PFSK-1 (cell line): ENCODE measurements at regions not wholly inside any gene's neighbourhood (a gene's known extent, or its start where the extent isn't known, plus 50 kb on each side); places are given as distances from the start of the nearest gene placed in this dataset.

Experiments used
- FOXP2 ChIP-seq: optimal IDR thresholded peaks from 2 replicates; pipeline ENCODE3; 2011; ENCODE audit warnings: borderline replicate concordance, control low read depth, inconsistent platforms; ENCODE audit not compliant: insufficient read depth; ENCODE audit errors: extremely low read length, extremely low read depth
- POLR2AphosphoS5 ChIP-seq: IDR thresholded peaks from 2 replicates; pipeline ENCODE4 v1.6.1; 2012; ENCODE audit warnings: low read depth, mild to moderate bottlenecking, control low read depth, low read length, moderate library complexity
- SIN3A ChIP-seq: IDR thresholded peaks from 2 replicates; pipeline ENCODE4 v1.6.1; 2012; ENCODE audit warnings: mild to moderate bottlenecking, low read length, moderate library complexity, borderline replicate concordance; ENCODE audit not compliant: insufficient read depth
- TAF1 ChIP-seq: IDR thresholded peaks from 2 replicates; pipeline ENCODE4 v1.6.1; 2012; ENCODE audit warnings: low read length, control low read depth, borderline replicate concordance; ENCODE audit not compliant: insufficient read depth
- TF ChIP-seq, protein P1 (sequence below), 2 experiments: IDR thresholded peaks; 2 replicates each; pipeline versions ENCODE4 v1.6.1 to v1.8.0; 2011 to 2012; ENCODE audit warnings: low read depth in 2 of 2, low read length in 2 of 2, control low read depth in 1 of 2, inconsistent platforms in 1 of 2, mild to moderate bottlenecking in 1 of 2, moderate library complexity in 1 of 2; ENCODE audit not compliant: insufficient read depth in 1 of 2

DNA sequence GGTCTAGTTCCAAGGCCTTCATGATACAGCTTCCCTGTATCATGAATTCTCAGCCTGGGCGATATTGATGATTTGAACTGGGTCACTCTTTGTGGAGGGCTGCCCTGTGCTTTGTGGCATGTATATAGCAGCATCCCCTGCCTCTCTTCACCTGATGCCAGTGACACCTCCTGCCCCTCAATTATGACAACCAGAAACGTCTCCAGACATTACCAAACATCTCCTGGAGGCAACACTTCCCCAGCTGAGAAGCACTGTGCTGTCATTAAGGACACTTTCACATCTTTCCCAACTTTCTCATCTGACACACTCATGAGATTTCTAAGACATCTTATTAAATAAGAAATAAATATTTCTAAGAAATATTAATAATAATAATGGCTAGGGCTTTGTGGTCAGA lies 315.3 kb downstream of the BCL11B start:
- no peak for TF ChIP-seq TAF1
- no peak for TF ChIP-seq SIN3A
- TF ChIP-seq FOXP2 = no peak
- TF ChIP-seq POLR2AphosphoS5 = no peak
- TF ChIP-seq, protein P1, sequence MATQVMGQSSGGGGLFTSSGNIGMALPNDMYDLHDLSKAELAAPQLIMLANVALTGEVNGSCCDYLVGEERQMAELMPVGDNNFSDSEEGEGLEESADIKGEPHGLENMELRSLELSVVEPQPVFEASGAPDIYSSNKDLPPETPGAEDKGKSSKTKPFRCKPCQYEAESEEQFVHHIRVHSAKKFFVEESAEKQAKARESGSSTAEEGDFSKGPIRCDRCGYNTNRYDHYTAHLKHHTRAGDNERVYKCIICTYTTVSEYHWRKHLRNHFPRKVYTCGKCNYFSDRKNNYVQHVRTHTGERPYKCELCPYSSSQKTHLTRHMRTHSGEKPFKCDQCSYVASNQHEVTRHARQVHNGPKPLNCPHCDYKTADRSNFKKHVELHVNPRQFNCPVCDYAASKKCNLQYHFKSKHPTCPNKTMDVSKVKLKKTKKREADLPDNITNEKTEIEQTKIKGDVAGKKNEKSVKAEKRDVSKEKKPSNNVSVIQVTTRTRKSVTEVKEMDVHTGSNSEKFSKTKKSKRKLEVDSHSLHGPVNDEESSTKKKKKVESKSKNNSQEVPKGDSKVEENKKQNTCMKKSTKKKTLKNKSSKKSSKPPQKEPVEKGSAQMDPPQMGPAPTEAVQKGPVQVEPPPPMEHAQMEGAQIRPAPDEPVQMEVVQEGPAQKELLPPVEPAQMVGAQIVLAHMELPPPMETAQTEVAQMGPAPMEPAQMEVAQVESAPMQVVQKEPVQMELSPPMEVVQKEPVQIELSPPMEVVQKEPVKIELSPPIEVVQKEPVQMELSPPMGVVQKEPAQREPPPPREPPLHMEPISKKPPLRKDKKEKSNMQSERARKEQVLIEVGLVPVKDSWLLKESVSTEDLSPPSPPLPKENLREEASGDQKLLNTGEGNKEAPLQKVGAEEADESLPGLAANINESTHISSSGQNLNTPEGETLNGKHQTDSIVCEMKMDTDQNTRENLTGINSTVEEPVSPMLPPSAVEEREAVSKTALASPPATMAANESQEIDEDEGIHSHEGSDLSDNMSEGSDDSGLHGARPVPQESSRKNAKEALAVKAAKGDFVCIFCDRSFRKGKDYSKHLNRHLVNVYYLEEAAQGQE (IDR thresholded peaks at IDR 0.05; ENCODE audit: insufficient read depth in 1 of 2, low read depth in 2 of 2, low read length in 2 of 2) = no peak
